ENCODE measurements at regions not wholly inside any gene's neighbourhood (a gene's known extent, or its start where the extent isn't known, plus 50 kb on each side); places are given as distances from the start of the nearest gene placed in this dataset.
"Not testable (repeated sequence)": the region's sequence is repeated elsewhere in the genome, so short reads cannot be mapped to it uniquely, and the experiment has no call there.

GRCh38 chr22:44557872-44558271 lies 59.8 kb upstream of the RTL6 start:
- TF ChIP-seq ZNF529 (tag by site-specific recombination; IDR thresholded peaks at IDR 0.05; ENCODE audit: insufficient replicate concordance); ZNF513 (tag by site-specific recombination; IDR thresholded peaks at IDR 0.05); CTCF (tag by site-specific recombination; IDR thresholded peaks at IDR 0.05); ZNF211 (tag by site-specific recombination; IDR thresholded peaks at IDR 0.05; ENCODE audit: low read depth); SP2 (tag by site-specific recombination; IDR thresholded peaks at IDR 0.05): not testable (repeated sequence)
